Upper lobe of left lung (tissue), 4 donors: ENCODE measurements at regions not wholly inside any gene's neighbourhood (a gene's known extent, or its start where the extent isn't known, plus 50 kb on each side); places are given as distances from the start of the nearest gene placed in this dataset.

Experiments used
- EP300 ChIP-seq, 4 donors: sonication (generic); formaldehyde crosslinking; IDR thresholded peaks; one replicate each; pipeline ENCODE4 v1.5.1; 2017; ENCODE audit warnings: antibody characterized with exemption in 4 of 4, control low read depth in 2 of 4
- POLR2A ChIP-seq, 4 donors: fragments of 450-650 bp; IDR thresholded peaks; one replicate each; pipeline ENCODE4 v1.5.1; 2016 to 2017; ENCODE audit warnings: antibody characterized with exemption in 4 of 4, mild to moderate bottlenecking in 2 of 4

GRCh38 chr7:84591897-84592296 is 397.3 kb upstream of the SEMA3A start:
- TF ChIP-seq POLR2A (IDR thresholded peaks at IDR 0.05), result no peak
- no peak for TF ChIP-seq EP300 (IDR thresholded peaks at IDR 0.05)
